H1 (cell line): ENCODE measurements at regions not wholly inside any gene's neighbourhood (a gene's known extent, or its start where the extent isn't known, plus 50 kb on each side); places are given as distances from the start of the nearest gene placed in this dataset.

Source experiments
- CTCF ChIA-PET: fragments of 300-600 bp; sonication (Branson Sonifier 250); formaldehyde crosslinking; loops from one replicate; lab custom pipeline; 2021; ENCODE audit not compliant: partially characterized antibody; lab: Charles Lee
- POLR2A ChIA-PET: fragments of 300-600 bp; sonication (Branson Sonifier 250); formaldehyde crosslinking; loops from one replicate; lab custom pipeline; 2021; ENCODE audit warnings: inconsistent platforms; ENCODE audit not compliant: partially characterized antibody; lab: Charles Lee
- DNase-seq, 2 experiments: peaks; one replicate each; pipeline versions ENCODE4 v3.0.0 to v3.0.0-alpha.2; 2010 to 2022; ENCODE audit warnings: low spot score in 2 of 2, low read depth in 1 of 2, mixed read lengths in 1 of 2
- FAIRE-seq: peaks from 2 replicates; lab custom pipeline; 2011; peaks lifted over from hg19 to GRCh38; lab: Jason Lieb, UNC
- H2AFZ ChIP-seq: 2 replicates; pipeline ENCODE4 v1.8.1; 2012; ENCODE audit warnings: low read length, inconsistent platforms
- H2AK5ac ChIP-seq: 2 replicates; pipeline ENCODE4 v1.6.1; 2013; ENCODE audit warnings: low read depth, low read length
- H2BK120ac ChIP-seq: replicated peaks from 2 replicates; pipeline ENCODE3; 2013; ENCODE audit warnings: low read depth, low read length, inconsistent platforms
- H2BK12ac ChIP-seq: 2 replicates; pipeline ENCODE4 v1.6.1; 2013; ENCODE audit warnings: low read depth, low read length
- H2BK15ac ChIP-seq: 2 replicates; pipeline ENCODE4 v1.6.1; 2013; ENCODE audit warnings: low read length
- H2BK20ac ChIP-seq: 2 replicates; pipeline ENCODE4 v1.6.1; 2013; ENCODE audit warnings: low read length
- H2BK5ac ChIP-seq: 2 replicates; pipeline ENCODE4 v1.6.1; 2013; ENCODE audit warnings: low read depth, low read length
- H3K14ac ChIP-seq: 2 replicates; pipeline ENCODE4 v1.6.1; 2013; ENCODE audit warnings: inconsistent platforms; ENCODE audit not compliant: insufficient read length
- H3K18ac ChIP-seq: 2 replicates; pipeline ENCODE4 v1.6.1; 2013; ENCODE audit warnings: low read length; ENCODE audit errors: extremely low read depth
- H3K23ac ChIP-seq: 2 replicates; pipeline ENCODE4 v1.6.1; 2013; ENCODE audit warnings: inconsistent platforms; ENCODE audit not compliant: insufficient read length
- H3K23me2 ChIP-seq: 2 replicates; pipeline ENCODE4 v1.6.1; 2013; ENCODE audit warnings: low read depth, low read length
- H3K27ac ChIP-seq: 2 replicates; pipeline ENCODE4 v1.6.1; 2011; ENCODE audit warnings: low read depth, low read length, inconsistent platforms
- H3K27me3 ChIP-seq, 4 experiments: replicated peaks in 1 of 4; 1 replicate in 1 of 4; 2 replicates in 3 of 4; pipeline versions ENCODE4 v1.6.1 to v1.8.1; 2011 to 2013; ENCODE audit warnings: low read length in 3 of 4, mild to moderate bottlenecking in 3 of 4, inconsistent platforms in 2 of 4, mixed read lengths in 2 of 4, moderate library complexity in 1 of 4; ENCODE audit not compliant: control insufficient read depth in 3 of 4, insufficient read depth in 3 of 4; ENCODE audit errors: extremely low read depth in 1 of 4
- H3K36me3 ChIP-seq, 4 experiments: 2 replicates each; pipeline versions ENCODE4 v1.6.1 to v1.8.1; 2011 to 2013; ENCODE audit warnings: mild to moderate bottlenecking in 4 of 4, low read length in 3 of 4, moderate library complexity in 2 of 4, control low read depth in 1 of 4, inconsistent platforms in 1 of 4; ENCODE audit not compliant: insufficient read depth in 4 of 4, control insufficient read depth in 2 of 4
- H3K4ac ChIP-seq: replicated peaks from 2 replicates; pipeline ENCODE3; 2013; ENCODE audit warnings: low read length, low read depth, mixed read lengths, inconsistent platforms; ENCODE audit not compliant: insufficient read length
- H3K4me1 ChIP-seq, 4 experiments: replicated peaks in 1 of 4; 1 replicate in 1 of 4; 2 replicates in 3 of 4; pipeline versions ENCODE4 v1.6.1 to v1.8.1; 2011 to 2013; ENCODE audit warnings: low read length in 3 of 4, inconsistent platforms in 2 of 4, mixed read lengths in 1 of 4; ENCODE audit not compliant: insufficient read depth in 4 of 4, control insufficient read depth in 3 of 4
- H3K4me2 ChIP-seq, 2 experiments: 2 replicates each; pipeline versions ENCODE4 v1.6.1 to v1.8.1; 2011 to 2013; ENCODE audit warnings: low read depth in 2 of 2, low read length in 2 of 2, control low read depth in 1 of 2, inconsistent platforms in 1 of 2, mild to moderate bottlenecking in 1 of 2; ENCODE audit not compliant: insufficient read depth in 1 of 2
- H3K4me3 ChIP-seq, 4 experiments: fragments of 200-600, 300-600 bp in 1 of 4; sonication (generic), shearing (Covaris generic), sonication (Bioruptor Twin) in 1 of 4; 2 replicates each; pipeline versions ENCODE4 v1.5.1 to v1.8.1; 2011 to 2016; ENCODE audit warnings: low read length in 4 of 4, low read depth in 3 of 4, control low read depth in 2 of 4, inconsistent platforms in 2 of 4, mild to moderate bottlenecking in 2 of 4, mixed read lengths in 1 of 4, moderate library complexity in 1 of 4; ENCODE audit not compliant: insufficient read depth in 2 of 4; ENCODE audit errors: extremely low read depth in 1 of 4
- H3K56ac ChIP-seq: replicated peaks from 2 replicates; pipeline ENCODE3; 2013; ENCODE audit warnings: low read depth, mild to moderate bottlenecking, mixed read lengths, low read length, inconsistent platforms; ENCODE audit not compliant: insufficient read length
- H3K79me1 ChIP-seq: 2 replicates; pipeline ENCODE4 v1.6.1; 2013; ENCODE audit warnings: low read depth, low read length, control low read depth
- H3K79me2 ChIP-seq, 2 experiments: 2 replicates each; pipeline versions ENCODE4 v1.6.1 to v1.8.1; 2012 to 2013; ENCODE audit warnings: low read length in 2 of 2, mild to moderate bottlenecking in 2 of 2, inconsistent platforms in 1 of 2; ENCODE audit not compliant: insufficient read depth in 2 of 2, control insufficient read depth in 1 of 2
- H3K9ac ChIP-seq, 4 experiments: replicated peaks in 1 of 4; 1 replicate in 1 of 4; 2 replicates in 3 of 4; pipeline versions ENCODE4 v1.6.1 to v1.8.1; 2011 to 2013; ENCODE audit warnings: low read depth in 3 of 4, low read length in 3 of 4, control low read depth in 2 of 4, mild to moderate bottlenecking in 2 of 4, moderate library complexity in 2 of 4, inconsistent platforms in 1 of 4; ENCODE audit errors: extremely low read depth in 1 of 4
- H3K9me3 ChIP-seq, 2 experiments: 2 replicates each; pipeline versions ENCODE4 v1.6.1 to v1.8.1; 2012 to 2013; ENCODE audit warnings: mild to moderate bottlenecking in 2 of 2, moderate library complexity in 2 of 2, control low read depth in 1 of 2, inconsistent platforms in 1 of 2, low read depth in 1 of 2, low read length in 1 of 2, mixed read lengths in 1 of 2; ENCODE audit not compliant: insufficient read depth in 2 of 2
- H4K20me1 ChIP-seq, 2 experiments: replicated peaks in 1 of 2; 2 replicates each; pipeline versions ENCODE3 to v1.8.1; 2011 to 2013; ENCODE audit warnings: inconsistent platforms in 2 of 2, low read length in 2 of 2, mild to moderate bottlenecking in 1 of 2; ENCODE audit not compliant: insufficient read depth in 2 of 2, control insufficient read depth in 1 of 2
- H4K5ac ChIP-seq: 2 replicates; pipeline ENCODE4 v1.6.1; 2013; ENCODE audit warnings: low read length, low read depth, mixed read lengths, inconsistent platforms; ENCODE audit not compliant: insufficient read length
- H4K8ac ChIP-seq: 2 replicates; pipeline ENCODE4 v1.8.0; 2013; ENCODE audit warnings: mild to moderate bottlenecking, moderate library complexity, low read length, inconsistent platforms; ENCODE audit not compliant: insufficient read depth; ENCODE audit errors: extremely low read depth
- H4K91ac ChIP-seq: replicated peaks from 2 replicates; pipeline ENCODE3; 2013; ENCODE audit warnings: low read length, mixed read lengths, inconsistent platforms; ENCODE audit not compliant: insufficient read length
- CREB1 ChIP-seq: IDR thresholded peaks from 2 replicates; pipeline ENCODE4 v1.6.1; 2012; ENCODE audit warnings: inconsistent platforms
- HDAC2 ChIP-seq, 2 experiments: fragments of 300-600 bp in 1 of 2; sonication (generic) in 1 of 2; IDR thresholded peaks; 2 replicates each; pipeline ENCODE4 v1.6.1; 2011 to 2012; ENCODE audit warnings: low read depth in 2 of 2, low read length in 2 of 2, mild to moderate bottlenecking in 2 of 2, moderate library complexity in 2 of 2, borderline replicate concordance in 1 of 2, inconsistent platforms in 1 of 2
- KDM1A ChIP-seq: fragments of 200-600, 300-600 bp; sonication (generic); IDR thresholded peaks from 2 replicates; pipeline ENCODE4 v1.7.1; 2016; ENCODE audit warnings: mild to moderate bottlenecking, low read length, borderline replicate concordance
- KDM5A ChIP-seq: fragments of 200-600 bp; IDR thresholded peaks from 2 replicates; pipeline ENCODE4 v1.7.1; 2012; ENCODE audit warnings: mild to moderate bottlenecking, low read length, inconsistent platforms, mixed read lengths
- POU5F1 ChIP-seq: IDR thresholded peaks from 2 replicates; pipeline ENCODE4 v1.6.1; 2011; ENCODE audit warnings: low read depth, mild to moderate bottlenecking, low read length, moderate library complexity
- RXRA ChIP-seq: IDR thresholded peaks from 2 replicates; pipeline ENCODE4 v1.6.1; 2011; ENCODE audit warnings: low read depth, mild to moderate bottlenecking, low read length, moderate library complexity; ENCODE audit not compliant: insufficient read depth
- SIX5 ChIP-seq: IDR thresholded peaks from 2 replicates; pipeline ENCODE4 v1.6.1; 2011; ENCODE audit warnings: mild to moderate bottlenecking, low read depth, low read length
- SUZ12 ChIP-seq: fragments of 200-600 bp; sonication (generic); IDR thresholded peaks from 2 replicates; pipeline ENCODE4 v1.6.1; 2012; ENCODE audit warnings: mild to moderate bottlenecking, inconsistent platforms, low read length, moderate library complexity, mixed read lengths
- TCF12 ChIP-seq: IDR thresholded peaks from 2 replicates; pipeline ENCODE4 v1.6.1; 2011; ENCODE audit warnings: low read depth, mild to moderate bottlenecking, low read length
- YY1 ChIP-seq: IDR thresholded peaks from 2 replicates; pipeline ENCODE4 v1.6.1; 2011; ENCODE audit warnings: low read depth, mild to moderate bottlenecking, low read length
- WGBS, 2 experiments: shearing (Covaris generic) in 1 of 2; methylation state at CpG; one replicate each; pipeline versions ENCODE4 v1.1.6 to v1.1.7; 2013 to 2015; ENCODE audit warnings: low lambda C conversion rate in 2 of 2, mixed read lengths in 2 of 2, inconsistent platforms in 1 of 2, low coverage in 1 of 2, missing lambda C conversion rate in 1 of 2; ENCODE audit not compliant: insufficient replicate concordance in 2 of 2, insufficient coverage in 1 of 2, insufficient read length in 1 of 2; ENCODE audit errors: extremely low coverage in 1 of 2, missing lambda C conversion rate in 1 of 2; 5-methylcytosine and 5-hydroxymethylcytosine counted together
- TF ChIP-seq, protein P1 (sequence below): IDR thresholded peaks from 2 replicates; pipeline ENCODE4 v1.6.1; 2012; ENCODE audit warnings: inconsistent platforms
- TF ChIP-seq, protein P2 (sequence below), 3 experiments: IDR thresholded peaks; 1 replicate in 2 of 3; 2 replicates in 1 of 3; pipeline versions ENCODE4 v1.5.1 to v1.6.1; 2011; ENCODE audit warnings: low read length in 3 of 3, mild to moderate bottlenecking in 3 of 3, inconsistent platforms in 2 of 3, low read depth in 1 of 3, moderate library complexity in 1 of 3; ENCODE audit not compliant: insufficient read depth in 1 of 3; ENCODE audit errors: control extremely low read depth in 1 of 3

GRCh38 chr11:109963101-109963500 is 130.1 kb upstream of the ZC3H12C start:
- Histone ChIP-seq H3K4ac (no peak overlapping the region), H2BK120ac (no peak overlapping the region), H3K4me1 (no peaks in the 10 kb centered on the region; a peak in 2 of 7 replicates), H3K9me3 (no peaks in the 10 kb centered on the region), H3K79me2 (no peaks in the 10 kb centered on the region), H3K23me2 (no peaks in the 10 kb centered on the region), H3K14ac (no peak overlapping the region), H2BK5ac (no peak overlapping the region), H2BK15ac (no peak overlapping the region), H2BK12ac (no peak overlapping the region), H3K18ac (no peak overlapping the region), H3K9ac (no peak overlapping the region), H4K5ac (no peak overlapping the region), H3K4me3 (no peak overlapping the region), H3K23ac (no peak overlapping the region), H3K36me3 (no peaks in the 10 kb centered on the region), H4K8ac (no peak overlapping the region), H3K4me2 (no peak overlapping the region), H3K56ac (no peak overlapping the region), H3K27me3 (no peaks in the 10 kb centered on the region), H2AFZ (no peak overlapping the region), H3K27ac (no peak overlapping the region), H4K20me1 (no peaks in the 10 kb centered on the region), H3K79me1 (no peaks in the 10 kb centered on the region), H2AK5ac (no peak overlapping the region), H2BK20ac (no peak overlapping the region), H4K91ac (no peak overlapping the region)
- POLR2A ChIA-PET = interaction anchor here (0.6 kb wide), 1 partner anchor 253 kb away, joined by 4 read pairs; no protein-coding TSS in a partner anchor
- no peak for FAIRE-seq
- WGBS, 2 experiments = 100% methylated on average over 1 of the region's 1 CpG; no CpG with 5 or more reads in 1 of the 2 experiments
- CTCF ChIA-PET = no interaction called here
- no peak for DNase-seq
- TF ChIP-seq SUZ12 (no peak), RXRA (no peak), HDAC2 (IDR thresholded peaks at IDR 0.05; ENCODE audit: borderline replicate concordance in 1 of 2, low read depth in 2 of 2, low read length in 2 of 2) (no peak), CREB1 (no peak), KDM5A (no peak), POU5F1 (no peak), KDM1A (no peak), TCF12 (no peak), SIX5 (no peak), YY1 (no peak)
- TF ChIP-seq, protein P1, sequence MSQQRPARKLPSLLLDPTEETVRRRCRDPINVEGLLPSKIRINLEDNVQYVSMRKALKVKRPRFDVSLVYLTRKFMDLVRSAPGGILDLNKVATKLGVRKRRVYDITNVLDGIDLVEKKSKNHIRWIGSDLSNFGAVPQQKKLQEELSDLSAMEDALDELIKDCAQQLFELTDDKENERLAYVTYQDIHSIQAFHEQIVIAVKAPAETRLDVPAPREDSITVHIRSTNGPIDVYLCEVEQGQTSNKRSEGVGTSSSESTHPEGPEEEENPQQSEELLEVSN = no peak
- TF ChIP-seq, protein P2, sequence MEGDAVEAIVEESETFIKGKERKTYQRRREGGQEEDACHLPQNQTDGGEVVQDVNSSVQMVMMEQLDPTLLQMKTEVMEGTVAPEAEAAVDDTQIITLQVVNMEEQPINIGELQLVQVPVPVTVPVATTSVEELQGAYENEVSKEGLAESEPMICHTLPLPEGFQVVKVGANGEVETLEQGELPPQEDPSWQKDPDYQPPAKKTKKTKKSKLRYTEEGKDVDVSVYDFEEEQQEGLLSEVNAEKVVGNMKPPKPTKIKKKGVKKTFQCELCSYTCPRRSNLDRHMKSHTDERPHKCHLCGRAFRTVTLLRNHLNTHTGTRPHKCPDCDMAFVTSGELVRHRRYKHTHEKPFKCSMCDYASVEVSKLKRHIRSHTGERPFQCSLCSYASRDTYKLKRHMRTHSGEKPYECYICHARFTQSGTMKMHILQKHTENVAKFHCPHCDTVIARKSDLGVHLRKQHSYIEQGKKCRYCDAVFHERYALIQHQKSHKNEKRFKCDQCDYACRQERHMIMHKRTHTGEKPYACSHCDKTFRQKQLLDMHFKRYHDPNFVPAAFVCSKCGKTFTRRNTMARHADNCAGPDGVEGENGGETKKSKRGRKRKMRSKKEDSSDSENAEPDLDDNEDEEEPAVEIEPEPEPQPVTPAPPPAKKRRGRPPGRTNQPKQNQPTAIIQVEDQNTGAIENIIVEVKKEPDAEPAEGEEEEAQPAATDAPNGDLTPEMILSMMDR (IDR thresholded peaks at IDR 0.05; ENCODE audit: control extremely low read depth in 1 of 3, insufficient read depth in 1 of 3, low read depth in 1 of 3, low read length in 3 of 3) = no peak
